Esophagus muscularis mucosa (tissue), 3 donors: ENCODE measurements at regions not wholly inside any gene's neighbourhood (a gene's known extent, or its start where the extent isn't known, plus 50 kb on each side); places are given as distances from the start of the nearest gene placed in this dataset.

Experiments used
- EP300 ChIP-seq: sonication (generic); formaldehyde crosslinking; IDR thresholded peaks from one replicate; pipeline ENCODE4 v1.6.1; 2017; ENCODE audit warnings: antibody characterized with exemption
- POLR2AphosphoS5 ChIP-seq, 2 donors: sonication (generic); formaldehyde crosslinking; IDR thresholded peaks; one replicate each; pipeline ENCODE4 v1.6.1; 2017; ENCODE audit warnings: antibody characterized with exemption in 2 of 2

DNA sequence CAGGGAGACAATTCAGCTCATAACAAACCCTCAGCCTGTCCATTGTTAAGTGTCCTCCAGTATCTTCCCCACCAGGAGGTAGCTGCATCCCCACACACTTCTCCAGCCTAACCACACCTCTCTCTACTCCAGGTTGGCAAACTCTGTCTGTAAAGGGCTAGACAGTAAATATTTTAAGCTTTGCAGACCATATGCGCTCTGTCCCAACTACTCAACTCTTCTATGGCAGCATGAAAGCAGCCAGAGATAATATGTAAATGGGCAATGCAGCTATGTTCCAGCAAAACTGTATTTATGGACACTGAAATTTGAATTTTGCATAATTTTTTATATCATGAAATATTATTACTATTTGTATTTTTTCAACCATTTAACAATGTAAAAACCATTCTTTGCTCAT is 230.4 kb upstream of the STT3B start:
- TF ChIP-seq POLR2AphosphoS5 (IDR thresholded peaks at IDR 0.05) (no peak), EP300 (no peak)
